ENCODE measurements at regions not wholly inside any gene's neighbourhood (a gene's known extent, or its start where the extent isn't known, plus 50 kb on each side); places are given as distances from the start of the nearest gene placed in this dataset.

GRCh38 chr7:85927226-85927625, 716.5 kb upstream of the GRM3 start:
- intact Hi-C loops (cut with micrococcal nuclease): no loop called here
- no peak overlapping the region for H3K4me2 ChIP-seq (replicated peaks; ENCODE audit: low read depth, low read length, poor library complexity, severe bottlenecking)
- ATAC-seq (ENCODE audit: low read depth): no peak

GRCh38 chr7:85924062-85924461, 719.6 kb upstream of the GRM3 start:
- DNase-seq (no peak), ATAC-seq (ENCODE audit: low read depth) (no peak)
- no peaks in the 10 kb centered on the region for H3K27me3 ChIP-seq (replicated peaks in 1 of 4; ENCODE audit: control extremely low read depth in 1 of 4, control insufficient read depth in 3 of 4, insufficient read depth in 4 of 4, low read length in 3 of 4)
- H3K9ac ChIP-seq (ENCODE audit: low read length): no peak overlapping the region
- no peaks in the 10 kb centered on the region for H3K79me2 ChIP-seq (ENCODE audit: control insufficient read depth, insufficient read depth, low read length)
- no peaks in the 10 kb centered on the region for H4K20me1 ChIP-seq (ENCODE audit: control insufficient read depth, insufficient read depth, low read length, poor library complexity, severe bottlenecking)
- peaks cover 2% of the 10 kb centered on the region for H3K9me3 Mint-ChIP-seq (ENCODE audit: insufficient read depth)
- no peaks in the 10 kb centered on the region for H3K4me1 ChIP-seq (ENCODE audit: control insufficient read depth in 2 of 2, insufficient read depth in 2 of 2, low read length in 2 of 2)
- ChIA-PET CTCF (no interaction called here), POLR2A (no interaction called here)
- no peaks in the 10 kb centered on the region for H3K4me1 Mint-ChIP-seq
- no peak for TF ChIP-seq EZH2 (IDR thresholded peaks at IDR 0.05; ENCODE audit: borderline replicate concordance, insufficient read depth, low read depth, low read length, poor library complexity, severe bottlenecking)
- no peak for TF ChIP-seq CTCF (IDR thresholded peaks at IDR 0.05)
- 86% methylated on average over 1 of the region's 2 CpGs for WGBS (ENCODE audit: insufficient coverage)
- intact Hi-C loops (cut with micrococcal nuclease): no loop called here
- H3K36me3 ChIP-seq (replicated peaks in 1 of 2; ENCODE audit: control extremely low read depth in 1 of 2, control insufficient read depth in 1 of 2, extremely low read depth in 1 of 2, insufficient read depth in 2 of 2, low read length in 1 of 2): no peaks in the 10 kb centered on the region
- no peaks in the 10 kb centered on the region for H3K9me3 ChIP-seq (ENCODE audit: control extremely low read depth in 1 of 3, control insufficient read depth in 2 of 3, insufficient read depth in 1 of 3, low read length in 2 of 3)
- no peak overlapping the region for H3K27ac ChIP-seq (ENCODE audit: low read length in 2 of 2)
- H3K4me3 ChIP-seq (ENCODE audit: control extremely low read depth in 1 of 5, extremely low read depth in 1 of 5, insufficient read depth in 1 of 5, low read depth in 2 of 5, low read length in 4 of 5): no peak overlapping the region
- no peaks in the 10 kb centered on the region for H3K27me3 Mint-ChIP-seq
- no peak overlapping the region for H3K4me2 ChIP-seq (replicated peaks; ENCODE audit: low read depth, low read length, poor library complexity, severe bottlenecking)
- H3K4me3 Mint-ChIP-seq: no peak overlapping the region
- no peak overlapping the region for H3K27ac Mint-ChIP-seq
- no peak overlapping the region for H2AFZ ChIP-seq (ENCODE audit: insufficient read depth, low read depth, low read length, poor library complexity, severe bottlenecking)

More at GRCh38 chr7:85927226-85927625, 716.5 kb upstream of the GRM3 start:
- H2AFZ ChIP-seq (ENCODE audit: insufficient read depth, low read depth, low read length, poor library complexity, severe bottlenecking): no peak overlapping the region
- Mint-ChIP-seq H3K4me1 (no peaks in the 10 kb centered on the region), H3K27me3 (no peaks in the 10 kb centered on the region), H3K27ac (no peak overlapping the region), H3K4me3 (no peak overlapping the region), H3K9me3 (ENCODE audit: insufficient read depth) (peaks cover 2% of the 10 kb centered on the region)
- H3K27ac ChIP-seq (ENCODE audit: low read length in 2 of 2): no peak overlapping the region
- H4K20me1 ChIP-seq (ENCODE audit: control insufficient read depth, insufficient read depth, low read length, poor library complexity, severe bottlenecking): no peaks in the 10 kb centered on the region
- no peaks in the 10 kb centered on the region for H3K27me3 ChIP-seq (replicated peaks in 1 of 4; ENCODE audit: control extremely low read depth in 1 of 4, control insufficient read depth in 3 of 4, insufficient read depth in 4 of 4, low read length in 3 of 4)
- CTCF ChIA-PET: no interaction called here
- POLR2A ChIA-PET: no interaction called here
- no peaks in the 10 kb centered on the region for H3K79me2 ChIP-seq (ENCODE audit: control insufficient read depth, insufficient read depth, low read length)
- WGBS (ENCODE audit: insufficient coverage): no CpG with 5 or more reads among the region's 3 CpGs
- H3K4me1 ChIP-seq (ENCODE audit: control insufficient read depth in 2 of 2, insufficient read depth in 2 of 2, low read length in 2 of 2): no peaks in the 10 kb centered on the region
- H3K9me3 ChIP-seq (ENCODE audit: control extremely low read depth in 1 of 3, control insufficient read depth in 2 of 3, insufficient read depth in 1 of 3, low read length in 2 of 3): no peaks in the 10 kb centered on the region
- DNase-seq: no peak
- H3K9ac ChIP-seq (ENCODE audit: low read length): no peak overlapping the region
- H3K36me3 ChIP-seq (replicated peaks in 1 of 2; ENCODE audit: control extremely low read depth in 1 of 2, control insufficient read depth in 1 of 2, extremely low read depth in 1 of 2, insufficient read depth in 2 of 2, low read length in 1 of 2): no peaks in the 10 kb centered on the region
- no peak for TF ChIP-seq CTCF (IDR thresholded peaks at IDR 0.05)
- no peak for TF ChIP-seq EZH2 (IDR thresholded peaks at IDR 0.05; ENCODE audit: borderline replicate concordance, insufficient read depth, low read depth, low read length, poor library complexity, severe bottlenecking)
- no peak overlapping the region for H3K4me3 ChIP-seq (ENCODE audit: control extremely low read depth in 1 of 5, extremely low read depth in 1 of 5, insufficient read depth in 1 of 5, low read depth in 2 of 5, low read length in 4 of 5)
